Adrenal gland (tissue), 5 donors: ENCODE measurements at regions not wholly inside any gene's neighbourhood (a gene's known extent, or its start where the extent isn't known, plus 50 kb on each side); places are given as distances from the start of the nearest gene placed in this dataset.

Source experiments
- CTCF ChIP-seq, 6 experiments: fragments of 450-650 bp in 4 of 6; fragments of 200-600 bp in 2 of 6; sonication (generic) in 1 of 6; IDR thresholded peaks; 1 replicate in 5 of 6; 2 replicates in 1 of 6; pipeline versions ENCODE4 v1.5.1 to v1.8.0; 2016 to 2021; ENCODE audit warnings: antibody characterized with exemption in 6 of 6, mild to moderate bottlenecking in 2 of 6, moderate library complexity in 1 of 6
- POLR2A ChIP-seq, 2 donors: fragments of 450-650 bp; IDR thresholded peaks; one replicate each; pipeline ENCODE4 v1.6.1; 2017; ENCODE audit warnings: antibody characterized with exemption in 2 of 2, mild to moderate bottlenecking in 2 of 2, moderate library complexity in 1 of 2
- donor health status: DM: no; HTN: no; CAD: no.

- TF ChIP-seq CTCF (IDR thresholded peaks at IDR 0.05) (no peak), POLR2A (IDR thresholded peaks at IDR 0.05) (no peak)
These were observed 177.6 kb upstream of the EDNRB start for GRCh38 chr13:78096221-78096620.
